B cell (primary cell): ENCODE measurements at regions not wholly inside any gene's neighbourhood (a gene's known extent, or its start where the extent isn't known, plus 50 kb on each side); places are given as distances from the start of the nearest gene placed in this dataset.

Experiments used
- ATAC-seq: fragments of 200-7000 bp; cut with Tn5 transposase; one replicate; pipeline ENCODE4 v1.10.0; 2021; ENCODE audit warnings: low read depth, mild to moderate bottlenecking, moderate number of reproducible peaks, moderate library complexity
- CTCF ChIA-PET: fragments of 350-600 bp; sonication (Branson Sonifier 250); formaldehyde crosslinking; loops from one replicate; lab custom pipeline; 2021; ENCODE audit warnings: antibody characterized with exemption, inconsistent platforms; lab: Charles Lee
- POLR2A ChIA-PET: fragments of 350-600 bp; sonication (Branson Sonifier 250); formaldehyde crosslinking; loops from one replicate; lab custom pipeline; 2021; ENCODE audit warnings: antibody characterized with exemption; lab: Charles Lee
- DNase-seq: peaks from one replicate; pipeline ENCODE4 v3.0.0; 2013
- H2AFZ ChIP-seq: 2 replicates; pipeline ENCODE4 v1.6.1; 2012; ENCODE audit warnings: mild to moderate bottlenecking, low read depth, low read length; ENCODE audit not compliant: insufficient read depth, poor library complexity, severe bottlenecking
- H3K27ac ChIP-seq, 2 donors: 1 replicate in 1 of 2; 2 replicates in 1 of 2; pipeline ENCODE4 v1.5.1; 2012 to 2013; ENCODE audit warnings: low read length in 2 of 2, mild to moderate bottlenecking in 2 of 2, moderate library complexity in 1 of 2
- H3K27me3 ChIP-seq, 4 experiments: fragments of 200-600 bp in 1 of 4; sonication (generic) in 1 of 4; replicated peaks in 1 of 4; 1 replicate in 2 of 4; 2 replicates in 2 of 4; pipeline versions ENCODE4 v1.6.1 to v1.7.0; 2013 to 2016; ENCODE audit warnings: low read length in 3 of 4, mild to moderate bottlenecking in 2 of 4, mixed read lengths in 1 of 4, moderate library complexity in 1 of 4; ENCODE audit not compliant: insufficient read depth in 4 of 4, control insufficient read depth in 3 of 4; ENCODE audit errors: control extremely low read depth in 1 of 4
- H3K36me3 ChIP-seq, 2 experiments: replicated peaks in 1 of 2; 1 replicate in 1 of 2; 2 replicates in 1 of 2; pipeline versions ENCODE4 v1.6.1 to v1.7.1; 2013; ENCODE audit warnings: low read length in 1 of 2; ENCODE audit not compliant: insufficient read depth in 2 of 2, control insufficient read depth in 1 of 2; ENCODE audit errors: control extremely low read depth in 1 of 2, extremely low read depth in 1 of 2
- H3K4me1 ChIP-seq, 2 donors: fragments of 200-600 bp in 1 of 2; sonication (generic) in 1 of 2; 1 replicate in 1 of 2; 2 replicates in 1 of 2; pipeline versions ENCODE4 v1.5.1 to v1.6.1; 2013 to 2017; ENCODE audit warnings: low read length in 2 of 2; ENCODE audit not compliant: control insufficient read depth in 2 of 2, insufficient read depth in 2 of 2
- H3K4me2 ChIP-seq: replicated peaks from 2 replicates; pipeline ENCODE3; 2012; ENCODE audit warnings: mild to moderate bottlenecking, low read depth, low read length; ENCODE audit not compliant: poor library complexity, severe bottlenecking
- H3K4me3 ChIP-seq, 5 experiments: fragments of 200-600 bp in 1 of 5; sonication (generic) in 1 of 5; 1 replicate in 3 of 5; 2 replicates in 2 of 5; pipeline versions ENCODE4 v1.5.1 to v1.7.0; 2011 to 2016; ENCODE audit warnings: low read length in 4 of 5, mild to moderate bottlenecking in 4 of 5, low read depth in 2 of 5, control low read depth in 1 of 5, moderate library complexity in 1 of 5; ENCODE audit not compliant: insufficient read depth in 1 of 5; ENCODE audit errors: control extremely low read depth in 1 of 5, extremely low read depth in 1 of 5
- H3K79me2 ChIP-seq: fragments of 200-600 bp; sonication (generic); one replicate; pipeline ENCODE4 v1.6.0; 2016; ENCODE audit warnings: low read length; ENCODE audit not compliant: control insufficient read depth, insufficient read depth
- H3K9ac ChIP-seq: fragments of 200-600 bp; sonication (generic); 2 replicates; pipeline ENCODE4 v1.6.1; 2017; ENCODE audit warnings: mild to moderate bottlenecking, low read length, moderate library complexity
- H3K9me3 ChIP-seq, 3 donors: one replicate each; pipeline versions ENCODE4 v1.6.1 to v1.7.1; 2013; ENCODE audit warnings: low read length in 2 of 3; ENCODE audit not compliant: control insufficient read depth in 2 of 3, insufficient read depth in 1 of 3; ENCODE audit errors: control extremely low read depth in 1 of 3
- H4K20me1 ChIP-seq: 2 replicates; pipeline ENCODE4 v1.6.0; 2012; ENCODE audit warnings: mild to moderate bottlenecking, low read length; ENCODE audit not compliant: insufficient read depth, control insufficient read depth, poor library complexity, severe bottlenecking
- H3K27ac Mint-ChIP-seq: one replicate; pipeline ENCODE4 v1.8.0; 2021; ENCODE audit warnings: mixed read lengths
- H3K27me3 Mint-ChIP-seq: one replicate; pipeline ENCODE4 v1.8.0; 2021; ENCODE audit warnings: mixed read lengths
- H3K4me1 Mint-ChIP-seq: one replicate; pipeline ENCODE4 v1.8.0; 2021; ENCODE audit warnings: mixed read lengths
- H3K4me3 Mint-ChIP-seq: one replicate; pipeline ENCODE4 v1.8.0; 2021; ENCODE audit warnings: mixed read lengths
- H3K9me3 Mint-ChIP-seq: one replicate; pipeline ENCODE4 v1.8.0; 2022; ENCODE audit warnings: mixed read lengths; ENCODE audit not compliant: insufficient read depth
- CTCF ChIP-seq: fragments of 200-600 bp; IDR thresholded peaks from one replicate; pipeline ENCODE4 v1.8.0; 2022; ENCODE audit warnings: antibody characterized with exemption, mild to moderate bottlenecking
- EZH2 ChIP-seq: IDR thresholded peaks from 2 replicates; pipeline ENCODE4 v1.6.1; 2012; ENCODE audit warnings: borderline replicate concordance, low read depth, mild to moderate bottlenecking, moderate library complexity, low read length; ENCODE audit not compliant: insufficient read depth, poor library complexity, severe bottlenecking
- WGBS: methylation state at CpG from one replicate; pipeline ENCODE4 v1.1.5; 2013; ENCODE audit warnings: missing lambda C conversion rate; ENCODE audit not compliant: insufficient coverage; 5-methylcytosine and 5-hydroxymethylcytosine counted together
- intact Hi-C: fragments of 100-400 bp; cut with micrococcal nuclease; formaldehyde crosslinking; loops from one replicate; pipeline ENCODE4 v1.10.0; 2022

DNA sequence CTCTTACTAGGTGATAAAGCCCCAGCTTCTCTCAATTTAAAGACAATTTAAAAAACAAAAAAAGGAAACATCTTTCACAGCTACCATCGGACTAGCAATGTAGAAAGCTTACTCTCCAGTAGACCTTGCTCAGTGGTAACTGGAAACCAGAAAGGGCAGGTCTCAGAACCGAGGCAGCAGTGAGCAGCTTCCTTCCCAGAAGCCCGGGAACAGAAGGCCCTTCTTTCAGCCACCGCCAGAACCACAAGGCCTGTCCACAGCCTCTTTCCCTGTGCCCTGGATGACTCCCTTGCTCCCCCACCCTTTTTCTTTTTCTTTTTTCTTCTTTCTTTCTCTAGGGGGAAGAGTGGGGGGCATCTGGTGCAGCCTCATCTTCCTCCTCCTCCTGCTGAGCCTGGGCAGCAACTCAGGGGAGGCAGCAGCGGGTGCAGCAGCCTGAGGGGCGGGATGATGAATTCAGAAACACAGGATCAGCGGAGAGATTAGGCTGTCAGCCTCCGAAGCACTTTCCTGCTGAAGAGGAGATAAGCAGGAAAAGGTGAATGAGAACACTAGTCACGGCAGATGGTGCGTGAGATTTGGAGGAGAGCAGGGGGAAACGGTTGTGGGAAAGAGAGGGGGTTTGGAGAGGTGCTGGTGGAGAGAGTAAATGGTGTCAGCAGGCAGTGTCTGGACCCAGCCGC, 158.5 kb downstream of the ID4 start:
- Histone ChIP-seq H3K27ac (no peak overlapping the region), H4K20me1 (no peaks in the 10 kb centered on the region), H3K4me1 (no peaks in the 10 kb centered on the region), H3K36me3 (no peaks in the 10 kb centered on the region), H3K27me3 (peaks cover 0 to 2% (median 0%) of the 10 kb centered on the region in 4 experiments), H3K9ac (no peak overlapping the region), H3K4me2 (no peak overlapping the region), H3K79me2 (no peaks in the 10 kb centered on the region), H2AFZ (no peak overlapping the region), H3K4me3 (no peak overlapping the region), H3K9me3 (peaks cover 0 to 6% (median 4%) of the 10 kb centered on the region in 3 donors)
- H3K9me3 Mint-ChIP-seq, result peaks cover 6% of the 10 kb centered on the region
- TF ChIP-seq CTCF (no peak), EZH2 (no peak)
- DNase-seq (no peak), ATAC-seq (no peak)
- intact Hi-C loops, result no loop called here
- no peaks in the 10 kb centered on the region for H3K27me3 Mint-ChIP-seq
- WGBS, result 80% methylated on average over 11 of the region's 12 CpGs
- CTCF ChIA-PET, result no interaction called here
- no peak overlapping the region for H3K27ac Mint-ChIP-seq
- POLR2A ChIA-PET, result no interaction called here
- H3K4me3 Mint-ChIP-seq, result no peak overlapping the region
- no peaks in the 10 kb centered on the region for H3K4me1 Mint-ChIP-seq

- no peaks in the 10 kb centered on the region for H3K79me2 ChIP-seq
- no peak overlapping the region for H3K4me3 Mint-ChIP-seq
- ATAC-seq (no peak), DNase-seq (no peak)
- H3K9me3 Mint-ChIP-seq, result peaks cover 6% of the 10 kb centered on the region
- H3K4me1 ChIP-seq, result no peaks in the 10 kb centered on the region
- H3K9me3 ChIP-seq, result peaks cover 0 to 6% (median 4%) of the 10 kb centered on the region in 3 donors
- intact Hi-C loops, result no loop called here
- H3K4me2 ChIP-seq, result no peak overlapping the region
- ChIA-PET CTCF (no interaction called here), POLR2A (no interaction called here)
- H4K20me1 ChIP-seq, result no peaks in the 10 kb centered on the region
- no peak overlapping the region for H2AFZ ChIP-seq
- no peak overlapping the region for H3K27ac Mint-ChIP-seq
- H3K27me3 ChIP-seq, result peaks cover 0 to 2% (median 0%) of the 10 kb centered on the region in 4 experiments
- TF ChIP-seq EZH2, result no peak
- no peak for TF ChIP-seq CTCF
- no peak overlapping the region for H3K9ac ChIP-seq
- H3K4me1 Mint-ChIP-seq, result no peaks in the 10 kb centered on the region
- 86% methylated on average over 1 of the region's 1 CpG for WGBS
- H3K36me3 ChIP-seq, result no peaks in the 10 kb centered on the region
- H3K27me3 Mint-ChIP-seq, result no peaks in the 10 kb centered on the region
- H3K27ac ChIP-seq, result no peak overlapping the region
- no peak overlapping the region for H3K4me3 ChIP-seq
Measured at GRCh38 chr6:19997104-19997503, 159.9 kb downstream of the ID4 start.
